Endothelial cell of umbilical vein (primary cell): ENCODE measurements at regions not wholly inside any gene's neighbourhood (a gene's known extent, or its start where the extent isn't known, plus 50 kb on each side); places are given as distances from the start of the nearest gene placed in this dataset.

Experiments
- BruUV-seq: library from RNA; stranded (reverse); fragments of 400-500 nt; replicated peaks from 2 replicates; lab custom pipeline; 2021; lab: Mats Ljungman, UMichigan
- CTCF ChIA-PET: fragments of 300-600, 350-600 bp; sonication (Branson Sonifier 250); formaldehyde crosslinking; loops from one replicate; lab custom pipeline; 2021; ENCODE audit warnings: antibody characterized with exemption, inconsistent platforms; lab: Charles Lee
- POLR2A ChIA-PET: fragments of 300-600, 350-600 bp; sonication (Branson Sonifier 250); formaldehyde crosslinking; loops from one replicate; lab custom pipeline; 2021; ENCODE audit warnings: antibody characterized with exemption, inconsistent platforms; lab: Charles Lee
- DNase-seq: peaks from one replicate; pipeline ENCODE4 v3.0.0-alpha.2; 2011; ENCODE audit warnings: low read depth, low spot score
- FAIRE-seq: peaks from 2 replicates; lab custom pipeline; 2011; peaks lifted over from hg19 to GRCh38; lab: Jason Lieb, UNC
- H2AFZ ChIP-seq: 2 replicates; pipeline ENCODE4 v1.6.0; 2012; ENCODE audit warnings: low read depth, low read length, control low read depth, inconsistent platforms
- H3K27ac ChIP-seq: 2 replicates; pipeline ENCODE4 v1.5.1; 2011; ENCODE audit warnings: low read depth, mild to moderate bottlenecking, control low read depth, low read length, moderate library complexity; ENCODE audit not compliant: insufficient read depth
- H3K27me3 ChIP-seq, 2 experiments: 2 replicates each; pipeline versions ENCODE4 v1.6.0 to v1.6.1; 2011; ENCODE audit warnings: low read length in 2 of 2, mixed read lengths in 1 of 2; ENCODE audit not compliant: control insufficient read depth in 2 of 2, insufficient read depth in 2 of 2
- H3K36me3 ChIP-seq, 2 experiments: 2 replicates in 1 of 2; 3 replicates in 1 of 2; pipeline ENCODE4 v1.5.1; 2011; ENCODE audit warnings: low read length in 2 of 2, mild to moderate bottlenecking in 1 of 2, moderate library complexity in 1 of 2; ENCODE audit not compliant: control insufficient read depth in 2 of 2, insufficient read depth in 2 of 2; ENCODE audit errors: extremely low read depth in 1 of 2
- H3K4me1 ChIP-seq: 3 replicates; pipeline ENCODE4 v1.5.1; 2011; ENCODE audit warnings: mild to moderate bottlenecking, low read length; ENCODE audit not compliant: control insufficient read depth, insufficient read depth; ENCODE audit errors: extremely low read depth
- H3K4me2 ChIP-seq: 2 replicates; pipeline ENCODE4 v1.6.1; 2011; ENCODE audit warnings: low read length, control low read depth, mixed read lengths; ENCODE audit not compliant: insufficient read depth
- H3K4me3 ChIP-seq, 3 experiments: fragments of 200-600 bp in 1 of 3; sonication (generic), shearing (Covaris generic) in 1 of 3; replicated peaks in 1 of 3; 2 replicates each; pipeline ENCODE4 v1.5.1; 2011 to 2016; ENCODE audit warnings: control low read depth in 3 of 3, low read length in 3 of 3, mild to moderate bottlenecking in 2 of 3, inconsistent platforms in 1 of 3, low read depth in 1 of 3, moderate library complexity in 1 of 3; ENCODE audit not compliant: insufficient read depth in 1 of 3
- H3K79me2 ChIP-seq: 2 replicates; pipeline ENCODE4 v1.6.0; 2012; ENCODE audit warnings: low read length, inconsistent platforms; ENCODE audit not compliant: control insufficient read depth, insufficient read depth
- H3K9ac ChIP-seq: replicated peaks from 2 replicates; pipeline ENCODE3; 2011; ENCODE audit warnings: low read length, control low read depth; ENCODE audit not compliant: insufficient read depth; ENCODE audit errors: extremely low read depth
- H3K9me1 ChIP-seq: replicated peaks from 3 replicates; pipeline ENCODE4 v1.6.0; 2011; ENCODE audit warnings: mild to moderate bottlenecking, low read length; ENCODE audit not compliant: control insufficient read depth, insufficient read depth; ENCODE audit errors: extremely low read depth
- H3K9me3 ChIP-seq: replicated peaks from 2 replicates; pipeline ENCODE4 v1.5.1; 2012; ENCODE audit warnings: low read length, inconsistent platforms; ENCODE audit not compliant: control insufficient read depth, insufficient read depth
- H4K20me1 ChIP-seq: replicated peaks from 2 replicates; pipeline ENCODE3; 2011; ENCODE audit warnings: mild to moderate bottlenecking, low read length; ENCODE audit not compliant: control insufficient read depth, insufficient read depth; ENCODE audit errors: extremely low read depth
- EZH2 ChIP-seq: IDR thresholded peaks from 2 replicates; pipeline ENCODE4 v1.6.1; 2012; ENCODE audit warnings: borderline replicate concordance, low read depth, mild to moderate bottlenecking, moderate library complexity, low read length, inconsistent platforms; ENCODE audit not compliant: severe bottlenecking
- FOS ChIP-seq: IDR thresholded peaks from 2 replicates; pipeline ENCODE4 v1.6.1; 2011; ENCODE audit warnings: mild to moderate bottlenecking, low read length, moderate library complexity, borderline replicate concordance; ENCODE audit not compliant: insufficient read depth
- GATA2 ChIP-seq: IDR thresholded peaks from 2 replicates; pipeline ENCODE4 v1.7.0; 2011; ENCODE audit warnings: low read depth, mild to moderate bottlenecking, moderate library complexity, mixed read lengths, low read length; ENCODE audit not compliant: insufficient read length, insufficient read depth
- JUN ChIP-seq: IDR thresholded peaks from 2 replicates; pipeline ENCODE4 v1.6.1; 2011; ENCODE audit warnings: borderline replicate concordance, low read depth; ENCODE audit not compliant: insufficient read length, insufficient read depth
- MYC ChIP-seq: IDR thresholded peaks from one replicate; pipeline ENCODE4 v1.6.1; 2011; ENCODE audit warnings: mild to moderate bottlenecking, low read depth, low read length
- POLR2A ChIP-seq: IDR thresholded peaks from 2 replicates; pipeline ENCODE4 v1.6.1; 2012; ENCODE audit warnings: low read depth, mild to moderate bottlenecking, control low read depth, low read length
- POLR2AphosphoS5 ChIP-seq: IDR thresholded peaks from 2 replicates; pipeline ENCODE4 v1.6.1; 2012; ENCODE audit warnings: low read depth, mild to moderate bottlenecking, control low read depth, low read length, moderate library complexity; ENCODE audit not compliant: insufficient read depth
- dilution Hi-C: fragments of 300-500 bp; cut with MboI; formaldehyde crosslinking; loops from one replicate; pipeline ENCODE4 v1.15.0; 2019; ENCODE audit warnings: low sequenced_read_pairs; ENCODE audit not compliant: extremely low pct_ligation_motif_present
- intact Hi-C: fragments of 100-400 bp; cut with micrococcal nuclease; formaldehyde crosslinking; loops from one replicate; pipeline ENCODE4 v1.10.0; 2022
- TF ChIP-seq, protein P1 (sequence below): IDR thresholded peaks from 2 replicates; pipeline ENCODE4 v1.6.1; 2011; ENCODE audit not compliant: insufficient read depth, insufficient read length
- TF ChIP-seq, protein P2 (sequence below), 2 donors: IDR thresholded peaks; 1 replicate in 1 of 2; 2 replicates in 1 of 2; pipeline ENCODE4 v1.5.1; 2011; ENCODE audit warnings: low read length in 2 of 2, mild to moderate bottlenecking in 2 of 2, moderate library complexity in 2 of 2, control low read depth in 1 of 2, inconsistent platforms in 1 of 2, low read depth in 1 of 2; ENCODE audit not compliant: insufficient read depth in 1 of 2; ENCODE audit errors: extremely low read depth in 1 of 2

DNA sequence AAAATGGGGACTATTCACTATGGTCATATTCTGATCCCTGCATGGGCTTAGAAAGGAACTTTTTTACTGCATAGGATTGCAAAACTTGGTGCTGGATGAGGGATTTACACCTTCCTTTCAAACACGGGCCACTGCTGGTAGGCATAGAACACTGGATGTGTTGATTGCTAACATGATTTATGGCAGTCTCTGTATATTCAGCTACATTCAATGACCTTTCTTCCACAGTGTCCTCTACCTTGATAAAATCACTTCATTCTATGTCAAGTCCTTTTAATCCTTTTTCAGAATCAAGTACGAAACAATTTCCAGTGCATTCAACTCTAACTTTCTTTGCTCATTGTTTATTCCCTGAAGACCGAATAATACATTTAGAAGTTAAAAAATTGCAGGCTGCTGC, 91.9 kb upstream of the ATG10 start:
- H3K79me2 ChIP-seq, result no peaks in the 10 kb centered on the region
- H3K27me3 ChIP-seq, result peaks cover 2 to 12% of the 10 kb centered on the region in 2 experiments
- FAIRE-seq (no peak), DNase-seq (no peak)
- no peak overlapping the region for H3K4me3 ChIP-seq
- intact Hi-C loops (no loop called here), dilution Hi-C loops (no loop called here)
- POLR2A ChIA-PET, result no interaction called here
- no peak overlapping the region for H3K27ac ChIP-seq
- CTCF ChIA-PET, result no interaction called here
- H3K4me1 ChIP-seq, result no peaks in the 10 kb centered on the region
- no peaks in the 10 kb centered on the region for H3K9me3 ChIP-seq
- H3K36me3 ChIP-seq, result no peaks in the 10 kb centered on the region
- no peak overlapping the region for H3K4me2 ChIP-seq
- H4K20me1 ChIP-seq, result no peaks in the 10 kb centered on the region
- no TSS peak for BruUV-seq
- no peak overlapping the region for H3K9ac ChIP-seq
- no peak overlapping the region for H2AFZ ChIP-seq
- no peaks in the 10 kb centered on the region for H3K9me1 ChIP-seq
- TF ChIP-seq JUN, result no peak
- no peak for TF ChIP-seq POLR2A
- TF ChIP-seq EZH2, result no peak
- TF ChIP-seq, protein P1, sequence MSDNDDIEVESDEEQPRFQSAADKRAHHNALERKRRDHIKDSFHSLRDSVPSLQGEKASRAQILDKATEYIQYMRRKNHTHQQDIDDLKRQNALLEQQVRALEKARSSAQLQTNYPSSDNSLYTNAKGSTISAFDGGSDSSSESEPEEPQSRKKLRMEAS, result no peak
- no peak for TF ChIP-seq GATA2
- TF ChIP-seq MYC, result no peak
- TF ChIP-seq FOS, result no peak
- TF ChIP-seq, protein P2, sequence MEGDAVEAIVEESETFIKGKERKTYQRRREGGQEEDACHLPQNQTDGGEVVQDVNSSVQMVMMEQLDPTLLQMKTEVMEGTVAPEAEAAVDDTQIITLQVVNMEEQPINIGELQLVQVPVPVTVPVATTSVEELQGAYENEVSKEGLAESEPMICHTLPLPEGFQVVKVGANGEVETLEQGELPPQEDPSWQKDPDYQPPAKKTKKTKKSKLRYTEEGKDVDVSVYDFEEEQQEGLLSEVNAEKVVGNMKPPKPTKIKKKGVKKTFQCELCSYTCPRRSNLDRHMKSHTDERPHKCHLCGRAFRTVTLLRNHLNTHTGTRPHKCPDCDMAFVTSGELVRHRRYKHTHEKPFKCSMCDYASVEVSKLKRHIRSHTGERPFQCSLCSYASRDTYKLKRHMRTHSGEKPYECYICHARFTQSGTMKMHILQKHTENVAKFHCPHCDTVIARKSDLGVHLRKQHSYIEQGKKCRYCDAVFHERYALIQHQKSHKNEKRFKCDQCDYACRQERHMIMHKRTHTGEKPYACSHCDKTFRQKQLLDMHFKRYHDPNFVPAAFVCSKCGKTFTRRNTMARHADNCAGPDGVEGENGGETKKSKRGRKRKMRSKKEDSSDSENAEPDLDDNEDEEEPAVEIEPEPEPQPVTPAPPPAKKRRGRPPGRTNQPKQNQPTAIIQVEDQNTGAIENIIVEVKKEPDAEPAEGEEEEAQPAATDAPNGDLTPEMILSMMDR (IDR thresholded peaks at IDR 0.05; ENCODE audit: extremely low read depth in 1 of 2, insufficient read depth in 1 of 2, low read depth in 1 of 2, low read length in 2 of 2), result no peak
- no peak for TF ChIP-seq POLR2AphosphoS5
